NB4 (cell line): ENCODE measurements at regions not wholly inside any gene's neighbourhood (a gene's known extent, or its start where the extent isn't known, plus 50 kb on each side); places are given as distances from the start of the nearest gene placed in this dataset.

Source experiments
- DNase-seq: peaks from one replicate; pipeline ENCODE4 v3.0.0; 2010; ENCODE audit warnings: low read depth
- H3K4me3 ChIP-seq: one replicate; pipeline ENCODE4 v1.5.1; 2011; ENCODE audit warnings: mild to moderate bottlenecking, low read depth, low read length, moderate library complexity
- MYC ChIP-seq: IDR thresholded peaks from 2 replicates; pipeline ENCODE4 v1.6.1; 2011; ENCODE audit warnings: low read depth, low read length
- POLR2A ChIP-seq: IDR thresholded peaks from 2 replicates; pipeline ENCODE4 v1.6.1; 2011; ENCODE audit warnings: mild to moderate bottlenecking; ENCODE audit not compliant: insufficient read length; ENCODE audit errors: extremely low read depth
- TF ChIP-seq, protein P1 (sequence below): IDR thresholded peaks from one replicate; pipeline ENCODE4 v1.5.1; 2012; ENCODE audit warnings: low read depth, low read length
- TF ChIP-seq, protein P2 (sequence below): IDR thresholded peaks from 2 replicates; pipeline ENCODE4 v1.6.1; 2011; ENCODE audit warnings: low read depth, low read length

DNA sequence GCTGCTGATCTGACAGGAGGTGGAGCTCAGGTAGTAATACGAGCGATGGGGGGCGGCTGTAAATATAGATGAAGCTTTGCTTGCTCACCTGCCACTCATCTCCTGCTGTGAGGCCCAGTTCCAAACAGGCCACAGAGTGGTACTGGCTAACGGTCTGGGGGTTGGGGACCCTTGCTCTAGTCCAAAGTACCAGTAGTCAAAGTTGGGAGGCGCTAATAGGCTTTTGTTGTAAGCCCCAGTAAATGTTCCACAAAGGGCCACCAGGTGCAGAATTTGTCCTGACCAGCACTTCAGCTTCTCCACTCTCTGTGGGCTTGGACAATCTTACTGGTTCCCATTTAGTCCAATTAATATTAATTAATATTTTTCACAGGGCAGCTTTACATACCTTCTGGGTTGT lies 206.6 kb downstream of the ACTR3B start:
- H3K4me3 ChIP-seq = no peak overlapping the region
- TF ChIP-seq POLR2A (no peak), MYC (no peak)
- TF ChIP-seq, protein P1, sequence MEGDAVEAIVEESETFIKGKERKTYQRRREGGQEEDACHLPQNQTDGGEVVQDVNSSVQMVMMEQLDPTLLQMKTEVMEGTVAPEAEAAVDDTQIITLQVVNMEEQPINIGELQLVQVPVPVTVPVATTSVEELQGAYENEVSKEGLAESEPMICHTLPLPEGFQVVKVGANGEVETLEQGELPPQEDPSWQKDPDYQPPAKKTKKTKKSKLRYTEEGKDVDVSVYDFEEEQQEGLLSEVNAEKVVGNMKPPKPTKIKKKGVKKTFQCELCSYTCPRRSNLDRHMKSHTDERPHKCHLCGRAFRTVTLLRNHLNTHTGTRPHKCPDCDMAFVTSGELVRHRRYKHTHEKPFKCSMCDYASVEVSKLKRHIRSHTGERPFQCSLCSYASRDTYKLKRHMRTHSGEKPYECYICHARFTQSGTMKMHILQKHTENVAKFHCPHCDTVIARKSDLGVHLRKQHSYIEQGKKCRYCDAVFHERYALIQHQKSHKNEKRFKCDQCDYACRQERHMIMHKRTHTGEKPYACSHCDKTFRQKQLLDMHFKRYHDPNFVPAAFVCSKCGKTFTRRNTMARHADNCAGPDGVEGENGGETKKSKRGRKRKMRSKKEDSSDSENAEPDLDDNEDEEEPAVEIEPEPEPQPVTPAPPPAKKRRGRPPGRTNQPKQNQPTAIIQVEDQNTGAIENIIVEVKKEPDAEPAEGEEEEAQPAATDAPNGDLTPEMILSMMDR = no peak
- TF ChIP-seq, protein P2, sequence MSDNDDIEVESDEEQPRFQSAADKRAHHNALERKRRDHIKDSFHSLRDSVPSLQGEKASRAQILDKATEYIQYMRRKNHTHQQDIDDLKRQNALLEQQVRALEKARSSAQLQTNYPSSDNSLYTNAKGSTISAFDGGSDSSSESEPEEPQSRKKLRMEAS = no peak
- no peak for DNase-seq

DNA sequence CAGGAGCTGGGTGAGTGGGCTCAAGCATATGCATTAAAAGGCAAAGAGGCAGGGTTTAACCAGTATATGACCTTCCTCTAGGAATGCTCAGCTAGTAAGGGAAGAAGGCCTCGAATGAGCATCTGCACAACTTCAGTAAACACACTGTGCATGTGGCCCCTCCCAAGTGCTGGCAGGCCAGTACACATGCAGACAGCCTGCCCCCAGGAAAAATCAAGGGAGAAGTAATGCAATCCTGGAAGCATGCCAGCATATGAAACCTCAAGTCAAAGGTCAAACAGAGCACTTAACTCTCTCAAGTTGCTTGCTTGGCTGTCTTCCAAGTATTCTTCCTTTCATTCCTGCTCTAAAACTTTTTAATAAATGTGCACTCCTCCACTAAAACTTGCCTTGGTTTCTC lies 208.4 kb downstream of the ACTR3B start:
- DNase-seq = no peak
- H3K4me3 ChIP-seq = no peak overlapping the region
- TF ChIP-seq, protein P2 = no peak
- TF ChIP-seq MYC = no peak
- TF ChIP-seq, protein P1 = no peak
- no peak for TF ChIP-seq POLR2A

DNA sequence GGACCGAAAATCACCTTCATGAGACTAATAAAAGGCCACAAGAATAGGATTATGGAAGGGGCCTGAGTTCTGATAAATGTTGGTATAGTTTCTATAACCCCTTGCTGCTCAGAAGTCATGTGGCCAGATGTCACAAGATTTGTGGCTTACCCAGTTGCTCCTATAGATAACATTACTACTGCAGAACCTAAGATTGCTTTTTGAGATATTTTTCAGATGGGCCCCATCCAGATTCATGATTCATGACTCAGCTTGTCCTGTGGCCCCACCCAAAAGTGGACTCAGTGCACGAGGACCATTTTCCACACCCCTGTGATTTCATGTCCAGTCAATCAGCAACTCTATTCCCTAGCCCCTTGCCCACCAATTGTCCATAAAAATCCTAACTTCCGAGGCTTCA lies 209.0 kb downstream of the ACTR3B start:
- TF ChIP-seq POLR2A = no peak
- TF ChIP-seq, protein P2 = no peak
- no peak for TF ChIP-seq MYC
- TF ChIP-seq, protein P1 = no peak
- no peak for DNase-seq

DNA sequence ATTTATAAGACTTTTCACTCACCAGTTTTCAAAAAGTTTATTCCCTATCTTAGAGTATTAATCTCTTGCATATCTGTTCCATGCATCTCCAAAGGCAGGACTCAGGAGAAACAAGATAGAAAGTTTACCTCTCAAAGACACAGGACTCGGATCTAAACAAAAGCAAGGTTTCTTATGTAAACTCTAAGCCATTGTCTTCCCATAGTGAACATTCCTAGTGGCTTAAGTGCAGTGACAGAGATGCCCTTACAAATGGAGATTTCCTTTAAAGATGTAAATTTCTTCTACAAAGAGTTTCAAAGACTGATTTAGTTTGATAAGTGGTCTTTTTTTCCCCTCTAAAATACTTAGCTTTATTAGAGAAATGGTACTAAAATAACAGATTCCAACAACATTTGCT lies 209.8 kb downstream of the ACTR3B start:
- no peak for DNase-seq
- TF ChIP-seq, protein P1 = no peak
- no peak for TF ChIP-seq MYC
- TF ChIP-seq, protein P2 = no peak
- no peak overlapping the region for H3K4me3 ChIP-seq

More for the DNA sequence above, 209.0 kb downstream of the ACTR3B start:
- H3K4me3 ChIP-seq = no peak overlapping the region

DNA sequence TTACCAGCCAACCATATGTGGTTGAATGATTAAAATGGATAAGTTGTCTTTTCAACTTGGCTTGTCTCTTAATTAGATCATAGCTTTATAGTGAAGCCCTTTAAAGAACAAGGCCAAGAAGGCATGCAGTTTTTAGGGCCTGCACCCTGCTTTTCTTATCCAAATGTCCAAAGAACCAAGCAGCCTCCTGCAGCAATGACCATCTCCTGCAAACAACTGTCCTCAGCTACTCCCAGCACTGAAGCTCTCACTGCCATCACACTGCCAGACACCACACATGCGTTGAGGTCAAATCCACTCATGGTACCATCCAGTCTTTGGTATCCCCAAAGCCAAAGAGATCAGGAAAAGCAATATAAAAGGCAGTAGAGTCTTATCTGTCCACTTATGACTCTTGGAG lies 210.3 kb downstream of the ACTR3B start:
- DNase-seq = no peak
- no peak overlapping the region for H3K4me3 ChIP-seq
- TF ChIP-seq MYC (no peak), POLR2A (no peak)
- TF ChIP-seq, protein P2 = no peak
- TF ChIP-seq, protein P1 = no peak

DNA sequence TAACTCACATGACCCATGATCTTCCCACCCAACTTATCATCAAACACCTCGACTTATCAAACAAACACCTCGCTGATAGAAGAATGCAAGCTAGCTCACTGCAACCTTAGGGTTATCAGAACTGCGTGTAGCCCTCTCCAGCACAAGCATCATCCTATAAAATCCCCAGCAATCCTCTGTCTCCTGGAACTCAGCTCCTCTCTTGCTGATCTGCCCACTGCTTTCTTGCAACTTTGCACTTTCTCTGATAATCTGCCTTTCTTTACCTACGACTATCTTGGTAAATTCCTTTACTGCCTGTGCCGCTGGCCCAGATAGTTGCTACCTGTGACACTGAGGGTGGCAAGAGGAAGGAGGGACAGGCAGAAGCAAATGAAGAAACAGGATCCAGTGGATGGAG lies 210.9 kb downstream of the ACTR3B start:
- no peak overlapping the region for H3K4me3 ChIP-seq
- DNase-seq = no peak
- TF ChIP-seq, protein P1 = no peak
- TF ChIP-seq MYC (no peak), POLR2A (no peak)
- TF ChIP-seq, protein P2 = no peak
